ENCODE measurements at regions not wholly inside any gene's neighbourhood (a gene's known extent, or its start where the extent isn't known, plus 50 kb on each side); places are given as distances from the start of the nearest gene placed in this dataset.
"Not testable (repeated sequence)": the region's sequence is repeated elsewhere in the genome, so short reads cannot be mapped to it uniquely, and the experiment has no call there.

DNA sequence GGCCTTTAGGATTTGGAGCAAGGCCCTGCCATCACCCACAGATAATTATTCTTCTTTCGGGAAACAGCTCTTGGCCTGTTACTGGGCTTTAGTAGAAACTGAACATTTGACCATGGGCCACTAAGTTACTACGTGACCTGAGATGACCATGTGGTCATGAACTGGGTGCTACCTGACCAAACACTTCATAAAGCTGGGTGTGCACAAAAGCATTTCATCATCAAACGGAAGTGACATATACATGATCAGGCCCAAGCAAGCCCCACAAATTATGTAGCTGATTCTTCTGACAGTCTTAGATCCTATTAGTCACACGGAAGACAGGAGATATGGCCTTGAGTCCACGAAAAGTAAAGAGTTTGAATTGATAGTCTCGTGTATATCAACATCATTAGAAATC lies 130.9 kb upstream of the FBN2 start:
- no peak for DNase-seq

DNA sequence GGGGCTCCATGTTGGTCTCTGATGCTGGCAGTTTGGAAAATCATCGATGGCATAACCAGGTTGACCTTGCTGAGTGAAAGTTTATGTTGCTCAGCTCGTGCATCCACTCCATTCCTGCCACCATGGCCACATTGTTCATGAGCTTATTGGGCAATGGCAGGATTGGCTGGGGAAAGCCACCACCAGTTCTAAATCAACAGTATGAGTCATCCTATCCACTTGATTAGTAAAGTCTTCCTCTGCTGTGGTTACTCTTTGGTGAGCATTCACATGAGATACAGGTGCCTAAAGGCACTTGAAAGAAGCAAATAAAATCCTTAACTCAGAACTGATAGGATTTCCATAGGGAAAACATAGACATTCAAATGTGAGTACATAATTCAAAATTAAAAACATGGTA lies 131.8 kb upstream of the FBN2 start:
- no peak for DNase-seq

GRCh38 chr5:128671943-128672342 lies 133.9 kb upstream of the FBN2 start:
- DNase-seq: no peak

- DNase-seq: no peak
Measured at GRCh38 chr5:128673000-128673399, 135.0 kb upstream of the FBN2 start.

- DNase-seq: no peak
Measured at GRCh38 chr5:128673411-128673957, 135.4 kb upstream of the FBN2 start.

DNA sequence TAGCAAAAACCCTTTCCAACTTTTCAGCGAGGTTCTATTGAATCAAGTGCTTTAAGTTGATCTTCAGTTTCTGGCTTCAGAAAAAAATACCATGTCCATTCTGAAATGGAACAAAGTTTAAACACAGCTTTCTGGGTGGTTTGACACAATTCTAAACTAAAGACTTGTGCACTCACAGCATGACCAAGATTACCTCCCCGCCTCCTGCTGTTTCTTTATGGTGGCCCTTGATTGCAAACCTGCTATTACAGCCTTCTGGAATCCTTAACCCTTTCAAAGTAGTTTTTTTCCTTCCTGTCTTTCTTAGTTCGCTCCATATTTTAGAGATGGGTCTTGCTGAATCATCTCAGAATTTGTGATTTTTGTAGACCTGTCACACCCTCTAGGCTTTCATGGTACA lies 135.9 kb upstream of the FBN2 start:
- DNase-seq: no peak

DNA sequence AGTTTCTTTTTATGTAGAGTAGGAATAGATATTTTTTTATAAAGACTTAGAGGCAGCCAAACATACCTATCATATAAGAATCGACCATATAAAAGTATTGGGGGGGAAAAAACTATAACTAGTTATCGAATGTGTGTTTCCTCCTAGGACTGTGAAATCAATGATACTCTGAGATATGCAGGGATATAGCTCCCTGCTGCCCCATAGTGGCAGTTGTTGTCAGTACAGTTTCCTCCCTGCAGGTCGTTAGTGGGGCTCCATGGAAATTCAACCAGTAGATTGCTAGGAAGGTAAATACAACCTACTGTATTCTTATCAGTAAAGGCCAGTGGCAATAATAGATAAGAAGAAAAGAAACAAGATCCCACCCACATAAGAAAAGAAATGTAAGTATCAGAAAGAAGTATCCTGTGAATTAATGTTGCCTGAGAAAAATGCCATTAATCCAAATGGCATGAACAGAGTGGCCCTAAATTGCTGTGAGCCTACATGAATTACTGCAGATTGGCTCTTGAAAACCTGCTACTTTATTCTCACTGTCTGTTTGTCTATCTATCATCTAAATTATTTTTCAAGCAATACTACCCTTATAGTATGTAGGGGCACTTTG lies 136.9 kb upstream of the FBN2 start:
- no peak for DNase-seq

GRCh38 chr5:128681096-128681495 lies 143.1 kb upstream of the FBN2 start:
- DNase-seq: no peak

DNA sequence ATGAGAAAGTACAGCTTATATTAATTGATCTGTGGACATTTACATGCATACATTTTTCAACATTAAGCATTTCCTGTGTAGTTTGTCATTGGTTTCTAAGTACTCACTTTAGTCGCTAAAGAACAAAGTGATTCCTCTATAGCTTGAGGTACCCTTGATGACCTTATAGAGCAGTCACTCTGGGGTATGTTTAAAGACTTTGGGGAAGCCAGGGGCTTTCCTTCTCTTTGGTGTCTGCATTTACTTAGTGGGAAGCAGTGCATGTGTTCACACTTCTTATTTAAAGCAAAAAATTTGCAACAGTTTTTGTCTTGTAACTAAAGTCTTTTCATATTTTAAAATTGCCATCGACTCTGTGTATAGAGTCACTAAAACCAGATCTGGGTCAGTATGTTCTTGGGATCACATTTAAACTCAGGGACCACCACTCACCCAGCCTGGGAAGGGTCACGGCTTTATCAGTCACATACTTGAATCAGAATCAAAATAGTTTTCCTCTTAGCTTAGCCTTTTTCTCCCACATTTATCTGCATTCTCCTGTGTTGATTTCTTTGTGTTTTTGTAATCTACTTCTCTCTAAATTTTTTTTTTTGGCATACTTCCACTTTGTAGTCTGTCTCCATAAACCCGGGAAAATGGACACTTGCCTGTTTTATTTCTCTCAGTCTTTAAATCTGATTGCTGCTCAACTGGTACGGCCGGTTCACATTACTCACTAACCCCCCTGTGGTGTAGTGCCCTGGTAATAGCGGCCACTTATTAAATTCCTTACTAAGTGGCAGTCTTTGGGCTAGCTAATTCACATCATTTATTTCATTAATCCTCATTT lies 143.9 kb upstream of the FBN2 start:
- no peak for DNase-seq

DNA sequence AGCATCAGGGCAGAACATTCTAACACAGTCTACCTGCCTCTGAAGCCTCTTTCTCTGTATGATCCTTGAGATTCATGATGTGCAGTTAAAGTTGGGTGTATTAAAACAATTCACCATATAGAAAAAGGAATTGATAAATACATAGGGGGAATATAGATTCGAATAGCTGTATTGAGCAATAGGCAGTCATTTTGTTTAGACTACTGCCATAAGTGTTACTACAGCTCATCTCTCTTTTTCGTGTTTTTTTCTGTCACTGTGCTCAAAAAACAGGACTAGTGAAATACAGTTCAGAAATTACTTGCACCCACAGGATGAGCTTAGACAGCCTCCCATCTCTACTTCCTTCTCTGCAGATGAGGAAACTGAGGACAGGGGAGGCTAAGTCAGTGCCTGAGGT lies 144.6 kb upstream of the FBN2 start:
- no peak for DNase-seq

DNA sequence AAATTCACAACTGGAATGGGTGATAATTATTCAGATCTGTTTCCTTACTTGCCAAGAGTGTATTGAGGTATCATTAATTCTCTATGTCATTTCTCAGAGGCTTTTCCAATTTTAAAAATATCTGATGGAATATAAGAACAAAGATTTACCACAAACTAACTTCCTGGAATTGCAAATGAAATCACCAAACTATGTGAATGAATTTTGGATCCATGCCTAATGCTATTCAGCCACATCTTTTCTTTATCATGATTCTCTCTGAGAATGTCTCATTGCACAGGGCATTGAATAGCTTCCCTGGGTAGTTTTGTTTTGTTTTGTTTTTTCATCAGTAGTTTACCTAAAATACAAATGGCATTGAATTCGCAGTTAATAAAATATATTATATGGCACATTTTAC lies 146.9 kb upstream of the FBN2 start:
- DNase-seq: no peak

GRCh38 chr5:128687930-128688329 lies 149.9 kb upstream of the FBN2 start:
- no peak for DNase-seq

- DNase-seq: no peak
Measured at GRCh38 chr5:128693764-128694163, 155.7 kb upstream of the FBN2 start.

DNA sequence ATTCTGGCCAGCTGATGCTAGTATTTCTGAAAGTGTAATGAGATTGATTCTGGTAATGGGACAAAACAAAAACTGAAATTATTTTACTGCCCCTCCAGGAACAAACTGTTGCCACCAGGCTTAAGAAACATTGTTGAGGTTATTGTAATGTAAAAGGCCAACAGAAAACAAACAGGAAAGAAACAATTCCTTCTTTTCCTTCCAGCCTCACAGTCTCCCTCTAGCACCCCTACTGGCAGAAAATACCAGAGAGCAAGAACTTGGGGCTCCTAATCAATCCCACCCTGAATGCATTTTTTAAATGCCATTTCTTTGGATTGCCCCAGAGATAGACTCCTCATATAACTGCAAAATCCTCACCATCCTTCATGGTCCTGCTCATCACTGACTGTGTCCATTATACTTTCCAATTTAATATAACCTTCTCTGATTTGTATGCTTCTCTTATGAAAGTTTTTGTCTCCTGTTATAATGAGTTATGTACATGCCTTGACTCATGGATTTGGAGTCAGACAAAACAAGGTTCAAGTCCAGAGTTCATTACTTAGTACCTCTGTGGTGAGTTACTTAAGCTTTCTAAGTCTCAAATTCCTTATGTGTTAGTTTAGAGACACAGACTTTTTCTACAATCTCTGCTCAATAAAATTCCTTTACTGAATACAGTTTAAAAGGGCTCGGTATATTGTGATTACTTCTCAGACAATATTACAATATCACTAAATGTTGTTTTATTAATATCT lies 157.9 kb upstream of the FBN2 start:
- DNase-seq: no peak

- DNase-seq: no peak
Measured at GRCh38 chr5:128701301-128701700, 163.3 kb upstream of the FBN2 start.

GRCh38 chr5:128703322-128703721 lies 165.3 kb upstream of the FBN2 start:
- no peak for DNase-seq

GRCh38 chr5:128706269-128706668 lies 168.2 kb upstream of the FBN2 start:
- no peak for DNase-seq

- DNase-seq: no peak
Measured at GRCh38 chr5:128708841-128709240, 170.8 kb upstream of the FBN2 start.

GRCh38 chr5:128711216-128711615 lies 173.2 kb upstream of the FBN2 start:
- DNase-seq: no peak

DNA sequence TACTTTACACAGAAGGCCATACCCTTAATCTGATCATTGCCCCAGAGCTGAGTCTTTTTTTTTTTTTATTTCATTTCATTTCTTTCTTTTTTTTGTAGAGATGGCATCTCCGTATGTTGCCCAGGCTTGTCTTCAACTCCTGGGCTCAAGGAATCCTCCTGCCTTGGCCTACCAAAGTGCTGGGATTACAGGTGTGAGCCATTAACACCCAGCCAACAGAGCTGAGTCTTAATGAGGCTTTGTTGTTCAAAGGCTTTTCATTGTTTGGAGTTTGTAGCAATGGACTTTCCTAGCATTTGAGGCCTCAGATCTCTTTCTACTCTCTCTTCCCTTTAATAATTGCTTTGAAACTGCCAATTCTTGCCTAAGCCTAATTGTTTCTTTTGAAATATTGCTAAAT lies 176.5 kb upstream of the FBN2 start:
- no peak for DNase-seq

- no peak for DNase-seq
Measured at GRCh38 chr5:128722551-128722950, 184.5 kb upstream of the FBN2 start.

- DNase-seq: not testable (repeated sequence)
Measured at GRCh38 chr5:128730021-128730420, 192.0 kb upstream of the FBN2 start.

DNA sequence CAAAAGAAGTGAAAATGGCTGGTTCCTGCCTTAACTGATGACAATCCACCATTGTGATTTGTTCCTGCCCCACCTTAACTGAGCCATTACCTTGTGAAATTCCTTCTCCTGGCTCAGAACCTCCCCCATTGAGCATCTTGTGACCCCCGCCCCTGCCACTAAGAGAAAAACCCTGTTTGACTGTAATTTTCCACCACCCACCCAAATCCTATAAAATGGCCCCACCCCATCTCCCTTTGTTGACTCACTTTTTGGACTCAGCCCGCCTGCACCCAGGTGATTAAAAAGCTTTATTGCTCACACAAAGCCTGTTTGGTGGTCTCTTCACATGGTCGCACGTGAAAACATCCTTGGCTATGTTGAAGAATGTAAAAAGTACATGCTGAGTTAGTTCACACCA lies 197.6 kb upstream of the FBN2 start:
- not testable (repeated sequence) for DNase-seq

- no peak for DNase-seq
Measured at GRCh38 chr5:128736553-128736952, 198.5 kb upstream of the FBN2 start.
